Endothelial cell (in vitro differentiated cells): ENCODE measurements at regions not wholly inside any gene's neighbourhood (a gene's known extent, or its start where the extent isn't known, plus 50 kb on each side); places are given as distances from the start of the nearest gene placed in this dataset.

Experiments used
- DNase-seq: peaks from one replicate; pipeline ENCODE4 v3.0.0; 2021; ENCODE audit warnings: low spot score
- H3K27ac Mint-ChIP-seq: one replicate; pipeline ENCODE4 v1.8.0; 2021; ENCODE audit warnings: mixed read lengths, inconsistent platforms; ENCODE audit not compliant: unreplicated experiment
- H3K27me3 Mint-ChIP-seq: one replicate; pipeline ENCODE4 v1.8.0; 2021; ENCODE audit warnings: mild to moderate bottlenecking, moderate library complexity, mixed read lengths, inconsistent platforms; ENCODE audit not compliant: unreplicated experiment
- H3K36me3 Mint-ChIP-seq: one replicate; pipeline ENCODE4 v1.8.0; 2021; ENCODE audit warnings: mild to moderate bottlenecking, low read depth, mixed read lengths, inconsistent platforms; ENCODE audit not compliant: unreplicated experiment
- H3K4me1 Mint-ChIP-seq: one replicate; pipeline ENCODE4 v1.8.0; 2021; ENCODE audit warnings: mild to moderate bottlenecking, mixed read lengths, inconsistent platforms; ENCODE audit not compliant: unreplicated experiment
- H3K4me3 Mint-ChIP-seq: one replicate; pipeline ENCODE4 v1.8.0; 2021; ENCODE audit warnings: mild to moderate bottlenecking, mixed read lengths, inconsistent platforms; ENCODE audit not compliant: unreplicated experiment
- H3K9me3 Mint-ChIP-seq: one replicate; pipeline ENCODE4 v1.8.0; 2021; ENCODE audit warnings: mixed read lengths, inconsistent platforms; ENCODE audit not compliant: unreplicated experiment
- CTCF ChIP-seq: fragments of 200-600 bp; sonication (generic); IDR thresholded peaks from one replicate; pipeline ENCODE4 v1.5.0; 2021; ENCODE audit warnings: antibody characterized with exemption; ENCODE audit not compliant: unreplicated experiment

- no peak for TF ChIP-seq CTCF
- no peak overlapping the region for H3K4me3 Mint-ChIP-seq
- no peak overlapping the region for H3K27ac Mint-ChIP-seq
- H3K27me3 Mint-ChIP-seq = no peaks in the 10 kb centered on the region
- H3K9me3 Mint-ChIP-seq = peaks cover 8% of the 10 kb centered on the region
- H3K36me3 Mint-ChIP-seq = no peaks in the 10 kb centered on the region
- no peak for DNase-seq
- no peaks in the 10 kb centered on the region for H3K4me1 Mint-ChIP-seq
These were observed 73.4 kb upstream of the FOXE1 start for GRCh38 chr9:97779608-97780007.

GRCh38 chr9:97781902-97782301 lies 71.1 kb upstream of the FOXE1 start:
- Mint-ChIP-seq H3K4me1 (no peaks in the 10 kb centered on the region), H3K9me3 (peaks cover 8% of the 10 kb centered on the region), H3K27ac (no peak overlapping the region), H3K36me3 (no peaks in the 10 kb centered on the region), H3K27me3 (no peaks in the 10 kb centered on the region), H3K4me3 (no peak overlapping the region)
- no peak for DNase-seq
- no peak for TF ChIP-seq CTCF

- H3K36me3 Mint-ChIP-seq = no peaks in the 10 kb centered on the region
- no peak for TF ChIP-seq CTCF
- no peak overlapping the region for H3K4me3 Mint-ChIP-seq
- DNase-seq = no peak
- H3K27ac Mint-ChIP-seq = no peak overlapping the region
- no peaks in the 10 kb centered on the region for H3K9me3 Mint-ChIP-seq
- peaks cover 5% of the 10 kb centered on the region for H3K27me3 Mint-ChIP-seq
- no peaks in the 10 kb centered on the region for H3K4me1 Mint-ChIP-seq
These were observed 66.7 kb upstream of the FOXE1 start for GRCh38 chr9:97786341-97786740.

- H3K4me3 Mint-ChIP-seq = no peak overlapping the region
- H3K36me3 Mint-ChIP-seq = no peaks in the 10 kb centered on the region
- no peak for TF ChIP-seq CTCF
- no peaks in the 10 kb centered on the region for H3K9me3 Mint-ChIP-seq
- H3K4me1 Mint-ChIP-seq = no peaks in the 10 kb centered on the region
- H3K27me3 Mint-ChIP-seq = peaks cover 5% of the 10 kb centered on the region
- H3K27ac Mint-ChIP-seq = no peak overlapping the region
- no peak for DNase-seq
These were observed 65.5 kb upstream of the FOXE1 start for GRCh38 chr9:97787551-97787950.

GRCh38 chr9:97788763-97789663 lies 64.0 kb upstream of the FOXE1 start:
- Mint-ChIP-seq H3K27ac (no peak overlapping the region), H3K36me3 (no peaks in the 10 kb centered on the region), H3K9me3 (no peaks in the 10 kb centered on the region), H3K27me3 (peaks cover 5% of the 10 kb centered on the region), H3K4me3 (no peak overlapping the region), H3K4me1 (no peaks in the 10 kb centered on the region)
- no peak for DNase-seq
- TF ChIP-seq CTCF = no peak
